ENCODE measurements at regions not wholly inside any gene's neighbourhood (a gene's known extent, or its start where the extent isn't known, plus 50 kb on each side); places are given as distances from the start of the nearest gene placed in this dataset.

DNA sequence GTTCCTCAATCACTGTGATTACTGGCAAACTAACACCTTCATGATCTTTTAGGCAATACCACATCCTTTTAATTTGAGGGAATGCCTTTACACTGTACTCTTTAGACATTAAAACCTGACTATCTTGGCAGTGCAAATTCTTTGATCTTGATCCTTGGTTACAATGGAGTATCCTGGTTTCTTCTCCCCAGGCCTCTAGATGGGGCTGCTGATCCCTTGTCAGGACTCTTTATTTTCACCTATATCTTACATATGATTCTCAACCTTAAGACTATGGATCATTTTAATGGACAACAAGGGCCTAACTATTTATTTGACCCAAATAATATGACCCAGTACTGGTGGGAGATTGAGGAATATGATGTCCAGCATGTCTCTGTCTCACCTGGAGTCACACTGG, 1005.5 kb upstream of the INTU start:
- Mint-ChIP-seq H3K27me3 (no peaks in the 10 kb centered on the region), H3K27ac (no peak overlapping the region), H3K9me3 (peaks cover 8% of the 10 kb centered on the region), H3K36me3 (ENCODE audit: low read depth) (no peaks in the 10 kb centered on the region), H3K4me3 (no peak overlapping the region), H3K4me1 (ENCODE audit: low read depth) (no peaks in the 10 kb centered on the region)
- POLR2A ChIA-PET, result no interaction called here
- CTCF ChIA-PET, result no interaction called here
- intact Hi-C loops (cut with micrococcal nuclease), result no loop called here
- DNase-seq (no peak), ATAC-seq (no peak)
- TF ChIP-seq, protein P1, sequence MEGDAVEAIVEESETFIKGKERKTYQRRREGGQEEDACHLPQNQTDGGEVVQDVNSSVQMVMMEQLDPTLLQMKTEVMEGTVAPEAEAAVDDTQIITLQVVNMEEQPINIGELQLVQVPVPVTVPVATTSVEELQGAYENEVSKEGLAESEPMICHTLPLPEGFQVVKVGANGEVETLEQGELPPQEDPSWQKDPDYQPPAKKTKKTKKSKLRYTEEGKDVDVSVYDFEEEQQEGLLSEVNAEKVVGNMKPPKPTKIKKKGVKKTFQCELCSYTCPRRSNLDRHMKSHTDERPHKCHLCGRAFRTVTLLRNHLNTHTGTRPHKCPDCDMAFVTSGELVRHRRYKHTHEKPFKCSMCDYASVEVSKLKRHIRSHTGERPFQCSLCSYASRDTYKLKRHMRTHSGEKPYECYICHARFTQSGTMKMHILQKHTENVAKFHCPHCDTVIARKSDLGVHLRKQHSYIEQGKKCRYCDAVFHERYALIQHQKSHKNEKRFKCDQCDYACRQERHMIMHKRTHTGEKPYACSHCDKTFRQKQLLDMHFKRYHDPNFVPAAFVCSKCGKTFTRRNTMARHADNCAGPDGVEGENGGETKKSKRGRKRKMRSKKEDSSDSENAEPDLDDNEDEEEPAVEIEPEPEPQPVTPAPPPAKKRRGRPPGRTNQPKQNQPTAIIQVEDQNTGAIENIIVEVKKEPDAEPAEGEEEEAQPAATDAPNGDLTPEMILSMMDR (IDR thresholded peaks at IDR 0.05), result no peak

DNA sequence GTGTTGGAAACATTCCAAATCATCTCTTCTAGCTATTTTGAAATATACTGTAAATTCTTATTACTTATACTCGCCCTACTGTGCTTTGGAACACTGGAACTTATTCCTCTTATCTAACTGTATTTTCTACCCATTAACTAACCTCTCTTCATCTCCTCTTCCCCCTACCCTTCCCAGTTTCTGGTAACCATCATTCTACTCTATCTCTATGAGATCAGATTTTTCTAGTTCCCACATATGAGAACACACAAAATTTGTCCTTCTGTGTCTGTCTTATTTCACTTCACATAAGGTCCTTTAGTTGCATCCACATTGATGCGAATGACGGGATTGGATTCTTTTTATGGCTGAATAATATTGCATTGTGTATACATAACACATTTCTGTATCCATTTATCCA, 1003.8 kb upstream of the INTU start:
- Mint-ChIP-seq H3K4me3 (no peak overlapping the region), H3K27ac (no peak overlapping the region), H3K27me3 (no peaks in the 10 kb centered on the region), H3K9me3 (peaks cover 3% of the 10 kb centered on the region), H3K36me3 (ENCODE audit: low read depth) (no peaks in the 10 kb centered on the region), H3K4me1 (ENCODE audit: low read depth) (no peaks in the 10 kb centered on the region)
- ChIA-PET POLR2A (no interaction called here), CTCF (no interaction called here)
- DNase-seq (no peak), ATAC-seq (no peak)
- TF ChIP-seq, protein P1 (IDR thresholded peaks at IDR 0.05), result no peak
- intact Hi-C loops (cut with micrococcal nuclease), result no loop called here

DNA sequence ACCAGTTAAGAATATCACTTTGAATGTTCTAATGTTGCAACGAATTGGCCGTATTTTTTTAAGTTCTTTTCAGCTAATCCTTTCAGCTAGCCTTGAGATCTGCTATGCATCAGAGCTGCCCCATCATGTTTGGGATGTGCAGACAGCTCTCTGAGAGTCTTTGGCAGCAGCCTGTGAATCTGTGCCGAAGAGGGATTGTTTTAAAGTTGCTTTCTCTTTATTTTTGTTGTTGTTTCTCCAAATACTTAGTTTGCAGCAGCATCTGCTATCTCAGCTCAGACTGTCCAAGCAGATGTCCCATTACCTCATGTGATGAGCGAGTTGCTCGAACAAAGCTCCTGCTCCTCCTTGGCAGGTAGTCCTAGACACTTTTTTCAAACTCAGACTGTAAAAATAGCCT, 1002.5 kb upstream of the INTU start:
- H3K4me3 Mint-ChIP-seq, result no peak overlapping the region
- H3K9me3 Mint-ChIP-seq, result peaks cover 1% of the 10 kb centered on the region
- CTCF ChIA-PET, result no interaction called here
- no peaks in the 10 kb centered on the region for H3K27me3 Mint-ChIP-seq
- no peaks in the 10 kb centered on the region for H3K4me1 Mint-ChIP-seq (ENCODE audit: low read depth)
- DNase-seq (no peak), ATAC-seq (no peak)
- POLR2A ChIA-PET, result no interaction called here
- no peak overlapping the region for H3K27ac Mint-ChIP-seq
- intact Hi-C loops (cut with micrococcal nuclease), result no loop called here
- H3K36me3 Mint-ChIP-seq (ENCODE audit: low read depth), result no peaks in the 10 kb centered on the region
- TF ChIP-seq, protein P1 (IDR thresholded peaks at IDR 0.05), result no peak

DNA sequence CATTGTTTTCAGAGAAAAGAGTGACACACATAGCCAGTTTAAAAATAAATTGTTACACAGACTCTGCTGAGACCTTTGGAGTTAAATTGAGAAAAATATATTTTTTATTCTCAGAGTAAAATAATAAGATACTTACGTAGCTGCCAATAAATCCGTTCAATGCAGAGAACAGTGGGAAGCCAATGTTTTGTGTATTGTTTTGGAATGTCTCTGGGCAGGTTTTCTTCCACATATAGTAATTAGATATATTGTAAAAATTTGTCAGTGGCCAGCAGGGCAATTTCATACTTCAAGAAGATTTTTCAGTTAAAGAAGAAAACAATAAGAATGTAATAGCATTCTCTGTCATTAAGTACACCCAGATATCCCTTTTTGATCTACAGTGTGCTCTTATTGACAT, 999.5 kb upstream of the INTU start:
- H3K36me3 Mint-ChIP-seq (ENCODE audit: low read depth), result no peaks in the 10 kb centered on the region
- no peaks in the 10 kb centered on the region for H3K4me1 Mint-ChIP-seq (ENCODE audit: low read depth)
- H3K27me3 Mint-ChIP-seq, result no peaks in the 10 kb centered on the region
- DNase-seq, result no peak
- intact Hi-C loops (cut with micrococcal nuclease), result no loop called here
- ATAC-seq, result no peak
- peaks cover 3% of the 10 kb centered on the region for H3K9me3 Mint-ChIP-seq
- ChIA-PET POLR2A (no interaction called here), CTCF (no interaction called here)
- no peak overlapping the region for H3K27ac Mint-ChIP-seq
- TF ChIP-seq, protein P1 (IDR thresholded peaks at IDR 0.05), result no peak
- no peak overlapping the region for H3K4me3 Mint-ChIP-seq

DNA sequence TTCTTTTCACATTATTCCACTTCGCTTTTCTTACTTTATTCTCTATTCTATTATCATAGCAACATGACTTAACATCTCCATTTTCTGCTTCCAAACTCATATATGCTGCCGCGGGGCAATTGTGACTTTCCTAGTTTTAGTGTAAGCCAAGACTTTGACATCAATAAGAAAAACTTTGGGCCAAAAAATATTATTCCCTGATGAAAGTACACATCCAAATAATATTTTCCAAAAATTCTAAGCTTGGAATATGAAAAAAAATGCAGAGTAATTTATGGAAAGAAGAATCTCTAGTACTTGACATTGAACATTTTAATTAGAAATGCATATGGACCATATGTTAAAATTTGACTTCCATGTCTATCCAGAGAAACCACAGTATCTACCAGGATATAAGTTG, 995.1 kb upstream of the INTU start:
- no peak for DNase-seq

More for the DNA sequence above, 995.1 kb upstream of the INTU start:
- ChIA-PET POLR2A (no interaction called here), CTCF (no interaction called here)
- Mint-ChIP-seq H3K36me3 (ENCODE audit: low read depth) (no peaks in the 10 kb centered on the region), H3K27me3 (no peaks in the 10 kb centered on the region), H3K4me3 (no peak overlapping the region), H3K9me3 (peaks cover 7% of the 10 kb centered on the region), H3K4me1 (ENCODE audit: low read depth) (no peaks in the 10 kb centered on the region), H3K27ac (no peak overlapping the region)
- TF ChIP-seq, protein P1 (IDR thresholded peaks at IDR 0.05), result no peak
- ATAC-seq, result no peak
- intact Hi-C loops (cut with micrococcal nuclease), result no loop called here
